ENCODE measurements at regions not wholly inside any gene's neighbourhood (a gene's known extent, or its start where the extent isn't known, plus 50 kb on each side); places are given as distances from the start of the nearest gene placed in this dataset.
"Not testable (repeated sequence)": the region's sequence is repeated elsewhere in the genome, so short reads cannot be mapped to it uniquely, and the experiment has no call there.

GRCh38 chr10:109308971-109309370 lies 614.3 kb downstream of the XPNPEP1 start:
- TF ChIP-seq CTCF (IDR thresholded peaks at IDR 0.05): no peak
- Histone ChIP-seq H3K4me3 (no peak overlapping the region), H3K27ac (no peak overlapping the region)
- no peak for DNase-seq (ENCODE audit: low spot score)

- not testable (repeated sequence) for DNase-seq (ENCODE audit: low spot score); H3K4me3 ChIP-seq
Observed at GRCh38 chr10:109307102-109307501, 616.2 kb downstream of the XPNPEP1 start.

GRCh38 chr10:109306698-109307097 lies 616.6 kb downstream of the XPNPEP1 start:
- no peak for TF ChIP-seq CTCF (IDR thresholded peaks at IDR 0.05)
- Histone ChIP-seq H3K4me3 (no peak overlapping the region), H3K27ac (no peak overlapping the region)
- DNase-seq (ENCODE audit: low spot score): no peak

More at GRCh38 chr10:109307102-109307501, 616.2 kb downstream of the XPNPEP1 start:
- not testable (repeated sequence) for H3K27ac ChIP-seq

GRCh38 chr10:109287858-109288257 lies 635.5 kb downstream of the XPNPEP1 start:
- TF ChIP-seq CTCF (IDR thresholded peaks at IDR 0.05): no peak
- DNase-seq (ENCODE audit: low spot score): no peak
- Histone ChIP-seq H3K27ac (no peak overlapping the region), H3K4me3 (no peak overlapping the region)

- DNase-seq (ENCODE audit: low spot score): no peak
Observed at GRCh38 chr10:109282510-109282909, 640.8 kb downstream of the XPNPEP1 start.

GRCh38 chr10:109281347-109281746 lies 642.0 kb downstream of the XPNPEP1 start:
- Histone ChIP-seq H3K27ac (no peak overlapping the region), H3K4me3 (no peak overlapping the region)
- no peak for TF ChIP-seq CTCF (IDR thresholded peaks at IDR 0.05)
- DNase-seq (ENCODE audit: low spot score): no peak

More at GRCh38 chr10:109282510-109282909, 640.8 kb downstream of the XPNPEP1 start:
- no peak for TF ChIP-seq CTCF (IDR thresholded peaks at IDR 0.05)
- Histone ChIP-seq H3K4me3 (no peak overlapping the region), H3K27ac (no peak overlapping the region)

- no peak for DNase-seq (ENCODE audit: low spot score)
- Histone ChIP-seq H3K27ac (no peak overlapping the region), H3K4me3 (no peak overlapping the region)
- TF ChIP-seq CTCF (IDR thresholded peaks at IDR 0.05): no peak
Observed at GRCh38 chr10:109280837-109281236, 642.5 kb downstream of the XPNPEP1 start.

GRCh38 chr10:109277456-109277855 lies 645.9 kb downstream of the XPNPEP1 start:
- DNase-seq (ENCODE audit: low spot score): no peak
- H3K27ac ChIP-seq: no peak overlapping the region
- H3K4me3 ChIP-seq: no peak overlapping the region
- TF ChIP-seq CTCF (IDR thresholded peaks at IDR 0.05): no peak
